Sigmoid colon (tissue), 4 donors: ENCODE measurements at regions not wholly inside any gene's neighbourhood (a gene's known extent, or its start where the extent isn't known, plus 50 kb on each side); places are given as distances from the start of the nearest gene placed in this dataset.

Experiments used
- EP300 ChIP-seq, 4 donors: sonication (generic); formaldehyde crosslinking; IDR thresholded peaks; one replicate each; pipeline ENCODE4 v1.6.1; 2017; ENCODE audit warnings: antibody characterized with exemption in 4 of 4
- POLR2A ChIP-seq, 2 donors: fragments of 450-650 bp; IDR thresholded peaks; one replicate each; pipeline ENCODE4 v1.6.1; 2016; ENCODE audit warnings: antibody characterized with exemption in 2 of 2, mild to moderate bottlenecking in 2 of 2, moderate library complexity in 2 of 2
- POLR2AphosphoS5 ChIP-seq, 4 donors: sonication (generic); formaldehyde crosslinking; IDR thresholded peaks; one replicate each; pipeline ENCODE4 v1.6.1; 2017; ENCODE audit warnings: antibody characterized with exemption in 4 of 4
- TF ChIP-seq, protein P1 (sequence below), 4 experiments: fragments of 450-650 bp in 3 of 4; fragments of 200-600 bp in 1 of 4; IDR thresholded peaks; one replicate each; pipeline ENCODE4 v1.5.1; 2016 to 2019; ENCODE audit warnings: antibody characterized with exemption in 4 of 4, mild to moderate bottlenecking in 3 of 4, moderate library complexity in 2 of 4

DNA sequence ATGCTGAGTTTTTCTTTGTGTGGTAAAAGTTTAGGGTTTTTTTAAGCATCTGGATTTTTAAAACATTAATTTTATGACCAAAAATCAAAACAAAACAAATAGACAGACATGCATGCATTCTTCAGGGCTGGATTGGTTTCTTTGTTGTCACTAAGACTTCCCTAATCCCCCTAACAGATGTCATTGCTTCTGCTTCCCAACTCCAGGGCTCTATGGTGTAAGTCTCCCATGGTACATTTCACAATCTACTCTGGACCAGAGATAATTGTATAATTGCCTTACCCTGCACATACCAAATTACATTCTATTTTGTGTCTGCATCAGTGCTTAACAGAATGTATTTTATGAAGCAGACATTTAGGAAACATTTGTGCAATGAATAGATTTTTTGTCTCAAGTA, 529.1 kb upstream of the SMIM31 start:
- TF ChIP-seq EP300 (IDR thresholded peaks at IDR 0.05) (no peak), POLR2A (IDR thresholded peaks at IDR 0.05) (no peak), POLR2AphosphoS5 (IDR thresholded peaks at IDR 0.05) (no peak)
- TF ChIP-seq, protein P1, sequence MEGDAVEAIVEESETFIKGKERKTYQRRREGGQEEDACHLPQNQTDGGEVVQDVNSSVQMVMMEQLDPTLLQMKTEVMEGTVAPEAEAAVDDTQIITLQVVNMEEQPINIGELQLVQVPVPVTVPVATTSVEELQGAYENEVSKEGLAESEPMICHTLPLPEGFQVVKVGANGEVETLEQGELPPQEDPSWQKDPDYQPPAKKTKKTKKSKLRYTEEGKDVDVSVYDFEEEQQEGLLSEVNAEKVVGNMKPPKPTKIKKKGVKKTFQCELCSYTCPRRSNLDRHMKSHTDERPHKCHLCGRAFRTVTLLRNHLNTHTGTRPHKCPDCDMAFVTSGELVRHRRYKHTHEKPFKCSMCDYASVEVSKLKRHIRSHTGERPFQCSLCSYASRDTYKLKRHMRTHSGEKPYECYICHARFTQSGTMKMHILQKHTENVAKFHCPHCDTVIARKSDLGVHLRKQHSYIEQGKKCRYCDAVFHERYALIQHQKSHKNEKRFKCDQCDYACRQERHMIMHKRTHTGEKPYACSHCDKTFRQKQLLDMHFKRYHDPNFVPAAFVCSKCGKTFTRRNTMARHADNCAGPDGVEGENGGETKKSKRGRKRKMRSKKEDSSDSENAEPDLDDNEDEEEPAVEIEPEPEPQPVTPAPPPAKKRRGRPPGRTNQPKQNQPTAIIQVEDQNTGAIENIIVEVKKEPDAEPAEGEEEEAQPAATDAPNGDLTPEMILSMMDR (IDR thresholded peaks at IDR 0.05), result no peak
